SJCRH30 (cell line): ENCODE measurements at regions not wholly inside any gene's neighbourhood (a gene's known extent, or its start where the extent isn't known, plus 50 kb on each side); places are given as distances from the start of the nearest gene placed in this dataset.

Experiments used
- DNase-seq, 2 experiments: peaks; one replicate each; pipeline ENCODE4 v3.0.0-alpha.2; 2015 to 2020
- H3K27ac ChIP-seq: fragments of 250-450 bp; sonication (Bioruptor Pico); 2 replicates; pipeline ENCODE4 v1.5.1; 2020; ENCODE audit warnings: mild to moderate bottlenecking, moderate library complexity
- H3K27me3 ChIP-seq: fragments of 250-450 bp; sonication (Bioruptor Pico); 2 replicates; pipeline ENCODE4 v1.5.1; 2020; ENCODE audit warnings: mild to moderate bottlenecking, moderate library complexity
- H3K36me3 ChIP-seq: fragments of 250-450 bp; sonication (Bioruptor Pico); 2 replicates; pipeline ENCODE4 v1.5.1; 2020; ENCODE audit warnings: mild to moderate bottlenecking, moderate library complexity
- H3K4me1 ChIP-seq: fragments of 250-450 bp; sonication (Bioruptor Pico); 2 replicates; pipeline ENCODE4 v1.5.1; 2020; ENCODE audit warnings: mild to moderate bottlenecking, moderate library complexity
- H3K4me3 ChIP-seq: fragments of 250-450 bp; sonication (Bioruptor Pico); 2 replicates; pipeline ENCODE4 v1.5.1; 2020; ENCODE audit warnings: mild to moderate bottlenecking, moderate library complexity
- H3K9me3 ChIP-seq: fragments of 250-450 bp; sonication (Bioruptor Pico); replicated peaks from 2 replicates; pipeline ENCODE4 v1.5.1; 2020; ENCODE audit warnings: mild to moderate bottlenecking, moderate library complexity

GRCh38 chr14:71489742-71490141 lies 442.5 kb upstream of the RGS6 start:
- Histone ChIP-seq H3K27me3 (no peaks in the 10 kb centered on the region), H3K27ac (no peak overlapping the region), H3K9me3 (no peaks in the 10 kb centered on the region), H3K4me3 (no peak overlapping the region), H3K4me1 (no peaks in the 10 kb centered on the region), H3K36me3 (no peaks in the 10 kb centered on the region)
- DNase-seq: no peak

DNA sequence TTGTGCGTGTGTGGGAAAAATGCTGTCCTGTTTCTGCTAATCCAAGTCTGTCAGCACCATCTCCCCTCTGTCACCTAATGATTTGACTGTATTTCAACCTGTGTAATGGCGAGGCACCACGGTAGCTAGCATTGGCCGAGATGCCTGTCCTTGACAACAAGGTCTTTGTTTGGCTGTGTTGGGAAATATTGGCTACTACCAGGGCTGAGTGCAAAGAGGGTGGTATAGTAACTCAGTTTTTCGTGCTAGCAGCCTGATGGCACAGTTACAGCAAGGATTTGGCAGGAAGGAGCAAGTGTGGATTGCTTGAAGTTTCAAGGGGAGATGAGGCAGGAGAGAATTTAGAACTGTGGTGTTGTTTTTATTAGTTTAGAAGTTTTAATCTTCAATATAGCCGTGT lies 440.3 kb upstream of the RGS6 start:
- DNase-seq: no peak
- Histone ChIP-seq H3K36me3 (no peaks in the 10 kb centered on the region), H3K4me3 (no peak overlapping the region), H3K9me3 (no peaks in the 10 kb centered on the region), H3K27me3 (no peaks in the 10 kb centered on the region), H3K4me1 (no peaks in the 10 kb centered on the region), H3K27ac (no peak overlapping the region)

DNA sequence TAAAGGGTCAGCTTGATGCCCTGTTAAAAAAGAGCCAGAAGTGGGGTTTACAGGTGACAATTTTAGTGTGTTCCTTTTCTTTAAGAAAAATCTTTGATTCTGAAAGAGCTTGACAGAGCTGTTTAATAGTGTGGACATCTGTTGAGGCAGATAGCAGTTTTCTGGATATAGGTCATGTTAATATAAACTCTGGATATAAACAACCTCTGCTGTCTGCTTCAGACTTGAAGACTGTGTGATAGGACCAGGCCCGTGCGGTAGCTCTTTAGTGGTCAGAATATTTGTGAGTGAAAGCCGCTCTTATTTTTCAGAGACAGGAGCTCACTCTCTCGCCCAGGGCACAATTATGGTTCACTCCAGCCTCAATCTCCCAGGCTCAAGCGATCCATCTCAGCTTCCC lies 439.9 kb upstream of the RGS6 start:
- Histone ChIP-seq H3K4me1 (no peaks in the 10 kb centered on the region), H3K27me3 (no peaks in the 10 kb centered on the region), H3K27ac (no peak overlapping the region), H3K36me3 (no peaks in the 10 kb centered on the region), H3K9me3 (no peaks in the 10 kb centered on the region), H3K4me3 (no peak overlapping the region)
- DNase-seq: no peak

GRCh38 chr14:71497645-71498086 lies 434.6 kb upstream of the RGS6 start:
- H3K9me3 ChIP-seq: no peaks in the 10 kb centered on the region
- peak in 1 of 2 experiments; percentile 7 for DNase-seq

GRCh38 chr14:71498212-71498611 lies 434.0 kb upstream of the RGS6 start:
- no peaks in the 10 kb centered on the region for H3K27me3 ChIP-seq
- no peaks in the 10 kb centered on the region for H3K9me3 ChIP-seq
- H3K4me3 ChIP-seq: no peak overlapping the region
- no peak for DNase-seq
- H3K27ac ChIP-seq: no peak overlapping the region
- H3K4me1 ChIP-seq: peaks cover 3% of the 10 kb centered on the region; the same call in 1 of the 2 replicates
- no peaks in the 10 kb centered on the region for H3K36me3 ChIP-seq

More at GRCh38 chr14:71497645-71498086, 434.6 kb upstream of the RGS6 start:
- Histone ChIP-seq H3K4me3 (no peak overlapping the region), H3K36me3 (no peaks in the 10 kb centered on the region), H3K27ac (no peak overlapping the region), H3K27me3 (no peaks in the 10 kb centered on the region), H3K4me1 (peaks cover 3% of the 10 kb centered on the region; the same call in 1 of the 2 replicates)

DNA sequence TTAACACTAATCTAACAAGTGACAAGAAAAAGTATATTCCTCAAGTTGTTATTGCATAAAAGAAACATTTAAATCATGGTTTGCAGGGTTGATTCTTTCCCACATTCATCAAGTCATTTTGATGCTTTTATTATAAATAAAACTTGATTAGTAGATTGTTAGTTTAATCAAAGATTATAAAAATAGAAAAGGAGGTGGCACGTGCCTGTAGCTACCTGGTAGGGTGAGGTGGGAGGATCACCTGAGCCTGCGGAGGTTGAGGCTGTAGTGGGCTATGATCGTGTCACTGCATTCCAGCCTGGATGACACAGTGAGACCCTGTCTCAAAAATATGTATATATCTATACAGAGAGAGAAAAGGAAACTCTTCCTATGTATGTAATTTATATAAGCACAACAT lies 433.2 kb upstream of the RGS6 start:
- H3K27ac ChIP-seq: no peak overlapping the region
- peaks cover 3% of the 10 kb centered on the region; the same call in 1 of the 2 replicates for H3K4me1 ChIP-seq
- H3K4me3 ChIP-seq: no peak overlapping the region
- H3K27me3 ChIP-seq: no peaks in the 10 kb centered on the region
- H3K36me3 ChIP-seq: no peaks in the 10 kb centered on the region
- DNase-seq: no peak
- H3K9me3 ChIP-seq: no peaks in the 10 kb centered on the region

DNA sequence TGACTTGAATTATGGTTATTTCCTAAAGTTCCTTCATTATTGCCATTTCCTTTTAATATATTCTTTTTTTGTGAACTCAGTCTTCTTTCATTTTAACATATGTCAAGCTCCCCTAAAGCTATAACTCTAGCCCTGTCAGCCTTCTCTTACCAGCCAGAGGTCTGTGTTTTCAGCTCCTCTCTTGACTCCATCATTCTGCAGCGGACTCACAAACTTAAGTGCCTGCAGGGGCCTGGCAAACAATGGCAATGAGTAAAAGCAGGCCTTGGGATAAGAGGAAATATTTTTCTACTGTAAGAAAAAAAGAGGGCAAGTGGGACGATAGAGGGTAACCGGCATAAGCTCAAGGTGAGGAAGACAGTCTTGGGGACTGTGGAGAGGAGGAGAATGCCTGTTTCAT lies 424.5 kb upstream of the RGS6 start:
- Histone ChIP-seq H3K36me3 (no peaks in the 10 kb centered on the region), H3K4me3 (no peak overlapping the region), H3K9me3 (no peaks in the 10 kb centered on the region), H3K4me1 (no peaks in the 10 kb centered on the region), H3K27ac (no peak overlapping the region), H3K27me3 (no peaks in the 10 kb centered on the region)
- DNase-seq: no peak

GRCh38 chr14:71508901-71509300 lies 423.3 kb upstream of the RGS6 start:
- no peak for DNase-seq
- no peaks in the 10 kb centered on the region for H3K9me3 ChIP-seq
- no peaks in the 10 kb centered on the region for H3K27me3 ChIP-seq
- H3K4me3 ChIP-seq: no peak overlapping the region
- H3K36me3 ChIP-seq: no peaks in the 10 kb centered on the region
- no peaks in the 10 kb centered on the region for H3K4me1 ChIP-seq
- no peak overlapping the region for H3K27ac ChIP-seq

GRCh38 chr14:71511152-71511551 lies 421.1 kb upstream of the RGS6 start:
- Histone ChIP-seq H3K27me3 (no peaks in the 10 kb centered on the region), H3K9me3 (no peaks in the 10 kb centered on the region), H3K27ac (no peak overlapping the region), H3K36me3 (no peaks in the 10 kb centered on the region; the same call in 1 of the 2 replicates), H3K4me1 (no peaks in the 10 kb centered on the region), H3K4me3 (no peak overlapping the region)
- no peak for DNase-seq

GRCh38 chr14:71514941-71515919 lies 417.0 kb upstream of the RGS6 start:
- H3K4me3 ChIP-seq: no peak overlapping the region
- DNase-seq: no peak
- no peaks in the 10 kb centered on the region for H3K9me3 ChIP-seq

GRCh38 chr14:71521238-71522135 lies 410.7 kb upstream of the RGS6 start:
- Histone ChIP-seq H3K4me3 (no peak overlapping the region), H3K27ac (no peak overlapping the region), H3K36me3 (no peaks in the 10 kb centered on the region), H3K9me3 (no peaks in the 10 kb centered on the region), H3K27me3 (no peaks in the 10 kb centered on the region), H3K4me1 (peaks cover 5% of the 10 kb centered on the region; the same call in 1 of the 2 replicates)
- no peak for DNase-seq

More at GRCh38 chr14:71514941-71515919, 417.0 kb upstream of the RGS6 start:
- H3K27me3 ChIP-seq: no peaks in the 10 kb centered on the region
- H3K4me1 ChIP-seq: no peaks in the 10 kb centered on the region
- no peak overlapping the region for H3K27ac ChIP-seq
- no peaks in the 10 kb centered on the region; the same call in 1 of the 2 replicates for H3K36me3 ChIP-seq

- Histone ChIP-seq H3K4me1 (peaks cover 5% of the 10 kb centered on the region; the same call in 1 of the 2 replicates), H3K36me3 (no peaks in the 10 kb centered on the region), H3K4me3 (no peak overlapping the region), H3K27ac (no peak overlapping the region), H3K27me3 (no peaks in the 10 kb centered on the region), H3K9me3 (no peaks in the 10 kb centered on the region)
- no peak for DNase-seq
Measured at GRCh38 chr14:71523630-71524319, 408.5 kb upstream of the RGS6 start.

- H3K4me3 ChIP-seq: no peak overlapping the region
- H3K27ac ChIP-seq: no peak overlapping the region
- no peaks in the 10 kb centered on the region for H3K9me3 ChIP-seq
- no peak for DNase-seq
- peaks cover 5% of the 10 kb centered on the region; the same call in 1 of the 2 replicates for H3K4me1 ChIP-seq
- no peaks in the 10 kb centered on the region for H3K27me3 ChIP-seq
- H3K36me3 ChIP-seq: no peaks in the 10 kb centered on the region
Measured at GRCh38 chr14:71524320-71524982, 407.8 kb upstream of the RGS6 start.
